ENCODE measurements at regions not wholly inside any gene's neighbourhood (a gene's known extent, or its start where the extent isn't known, plus 50 kb on each side); places are given as distances from the start of the nearest gene placed in this dataset.
"Not testable (repeated sequence)": the region's sequence is repeated elsewhere in the genome, so short reads cannot be mapped to it uniquely, and the experiment has no call there.

DNA sequence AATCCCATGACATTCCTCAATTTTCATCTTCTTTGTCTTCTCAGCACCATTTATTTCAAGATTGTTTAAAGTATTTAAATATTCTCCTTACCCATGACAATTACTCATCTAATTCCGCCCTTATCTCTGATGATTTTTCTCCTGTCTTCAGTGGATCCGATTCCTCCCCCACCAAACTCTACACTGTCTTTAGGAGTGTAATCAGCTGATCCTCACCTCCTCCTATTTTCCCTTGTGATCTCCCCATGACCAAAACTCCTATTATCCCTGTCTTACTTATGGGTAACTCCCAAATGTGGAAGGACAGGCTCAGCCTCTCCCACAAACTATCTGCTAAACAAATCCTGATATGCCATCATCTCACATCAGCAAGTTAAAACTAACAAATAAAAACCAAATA lies 335.3 kb upstream of the RUNX1 start:
- Histone ChIP-seq H3K4me3 (no peak overlapping the region), H3K9me3 (no peaks in the 10 kb centered on the region), H3K27me3 (no peaks in the 10 kb centered on the region), H3K27ac (no peak overlapping the region), H3K4me1 (no peaks in the 10 kb centered on the region), H3K36me3 (no peaks in the 10 kb centered on the region)
- TF ChIP-seq EP300 (IDR thresholded peaks at IDR 0.05) (no peak), POLR2AphosphoS5 (IDR thresholded peaks at IDR 0.05) (no peak), POLR2A (IDR thresholded peaks at IDR 0.05) (no peak)
- TF ChIP-seq, protein P1, sequence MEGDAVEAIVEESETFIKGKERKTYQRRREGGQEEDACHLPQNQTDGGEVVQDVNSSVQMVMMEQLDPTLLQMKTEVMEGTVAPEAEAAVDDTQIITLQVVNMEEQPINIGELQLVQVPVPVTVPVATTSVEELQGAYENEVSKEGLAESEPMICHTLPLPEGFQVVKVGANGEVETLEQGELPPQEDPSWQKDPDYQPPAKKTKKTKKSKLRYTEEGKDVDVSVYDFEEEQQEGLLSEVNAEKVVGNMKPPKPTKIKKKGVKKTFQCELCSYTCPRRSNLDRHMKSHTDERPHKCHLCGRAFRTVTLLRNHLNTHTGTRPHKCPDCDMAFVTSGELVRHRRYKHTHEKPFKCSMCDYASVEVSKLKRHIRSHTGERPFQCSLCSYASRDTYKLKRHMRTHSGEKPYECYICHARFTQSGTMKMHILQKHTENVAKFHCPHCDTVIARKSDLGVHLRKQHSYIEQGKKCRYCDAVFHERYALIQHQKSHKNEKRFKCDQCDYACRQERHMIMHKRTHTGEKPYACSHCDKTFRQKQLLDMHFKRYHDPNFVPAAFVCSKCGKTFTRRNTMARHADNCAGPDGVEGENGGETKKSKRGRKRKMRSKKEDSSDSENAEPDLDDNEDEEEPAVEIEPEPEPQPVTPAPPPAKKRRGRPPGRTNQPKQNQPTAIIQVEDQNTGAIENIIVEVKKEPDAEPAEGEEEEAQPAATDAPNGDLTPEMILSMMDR (IDR thresholded peaks at IDR 0.05), result no peak
- DNase-seq (no peak), ATAC-seq (ENCODE audit: low FRiP score in 2 of 2) (no peak)
- 94 to 95% methylated on average over 2 of the region's 2 CpGs for WGBS, 2 donors

DNA sequence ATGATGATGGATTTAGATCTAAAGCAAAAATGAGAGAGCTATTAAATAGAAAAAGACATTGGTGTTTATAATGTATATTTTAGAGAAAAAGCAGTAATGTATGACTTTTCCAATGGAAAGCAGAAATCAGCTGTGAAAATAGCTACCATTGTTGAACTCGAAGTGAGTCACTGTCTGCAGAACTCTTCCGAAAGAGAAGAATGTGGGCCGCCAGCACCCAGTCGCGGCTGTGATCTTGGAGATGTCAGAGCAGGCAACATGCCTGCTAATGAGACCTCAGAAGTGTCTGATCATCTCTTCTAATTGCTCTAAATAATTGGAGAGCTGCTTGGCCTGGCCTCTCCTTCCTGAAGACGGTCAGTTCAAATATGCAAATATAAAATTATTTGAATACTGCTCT lies 333.6 kb upstream of the RUNX1 start:
- Histone ChIP-seq H3K4me1 (no peaks in the 10 kb centered on the region), H3K9me3 (no peaks in the 10 kb centered on the region), H3K27ac (no peak overlapping the region), H3K27me3 (no peaks in the 10 kb centered on the region), H3K36me3 (no peaks in the 10 kb centered on the region), H3K4me3 (no peak overlapping the region)
- TF ChIP-seq POLR2A (IDR thresholded peaks at IDR 0.05), result no peak
- no peak for TF ChIP-seq POLR2AphosphoS5 (IDR thresholded peaks at IDR 0.05)
- TF ChIP-seq EP300 (IDR thresholded peaks at IDR 0.05), result no peak
- TF ChIP-seq, protein P1 (IDR thresholded peaks at IDR 0.05), result no peak
- ATAC-seq (ENCODE audit: low FRiP score in 2 of 2), result no peak
- DNase-seq, result no peak
- WGBS, 2 donors, result 90 to 91% methylated on average over 6 of the region's 6 CpGs

DNA sequence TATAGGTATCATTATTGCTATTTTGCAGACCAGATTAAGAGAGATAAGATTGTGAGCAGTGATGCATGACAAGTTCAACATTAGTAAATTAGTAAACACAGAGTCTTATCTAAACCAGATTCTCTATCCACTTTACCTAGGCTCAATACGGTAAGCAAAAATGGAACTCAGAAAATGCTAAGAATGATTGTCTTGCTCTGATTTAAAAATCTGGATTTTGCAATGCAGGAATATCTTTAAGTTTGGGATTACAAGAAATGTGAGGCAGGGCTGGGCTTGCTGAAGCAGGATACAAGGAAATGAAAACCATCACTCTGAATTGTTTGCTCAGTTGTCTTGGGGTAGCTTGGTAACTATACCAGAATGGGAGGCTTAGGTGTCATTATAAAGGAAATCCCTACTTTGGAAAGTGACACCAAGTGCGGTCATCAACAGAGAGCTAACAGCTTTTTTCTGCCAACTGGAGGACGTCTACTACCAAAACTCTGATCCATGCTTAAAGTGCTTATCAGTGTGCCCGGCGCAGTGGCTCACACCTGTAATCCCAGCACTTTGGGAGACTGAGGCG lies 332.7 kb upstream of the RUNX1 start:
- Histone ChIP-seq H3K27ac (no peak overlapping the region), H3K4me1 (no peaks in the 10 kb centered on the region), H3K27me3 (no peaks in the 10 kb centered on the region), H3K9me3 (no peaks in the 10 kb centered on the region), H3K36me3 (no peaks in the 10 kb centered on the region), H3K4me3 (no peak overlapping the region)
- 88 to 89% methylated on average over 6 of the region's 6 CpGs for WGBS, 2 donors
- ATAC-seq (ENCODE audit: low FRiP score in 2 of 2) (no peak), DNase-seq (no peak)
- TF ChIP-seq, protein P1 (IDR thresholded peaks at IDR 0.05), result no peak
- TF ChIP-seq POLR2A (IDR thresholded peaks at IDR 0.05), result no peak
- no peak for TF ChIP-seq POLR2AphosphoS5 (IDR thresholded peaks at IDR 0.05)
- TF ChIP-seq EP300 (IDR thresholded peaks at IDR 0.05), result no peak

DNA sequence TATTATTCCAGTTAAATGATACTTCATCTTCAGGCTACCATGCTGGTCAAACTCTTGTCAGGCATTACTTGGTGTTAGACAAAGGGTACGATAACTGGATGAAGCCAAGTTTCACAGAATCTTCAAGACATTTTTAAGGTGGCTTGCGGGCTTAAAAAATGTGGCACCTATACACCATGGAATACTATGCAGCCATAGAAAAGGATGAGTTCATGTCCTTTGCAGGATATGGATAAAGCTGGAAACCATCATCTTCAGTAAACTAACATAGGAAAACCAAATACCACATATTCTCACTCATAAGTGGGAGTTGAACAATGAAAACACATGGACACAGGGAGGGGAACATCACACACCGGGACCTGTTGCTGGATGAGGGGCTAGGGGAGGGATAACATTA lies 331.2 kb upstream of the RUNX1 start:
- not testable (repeated sequence) for H3K27me3 ChIP-seq; H3K36me3 ChIP-seq; H3K9me3 ChIP-seq; H3K4me3 ChIP-seq; DNase-seq; ATAC-seq (ENCODE audit: low FRiP score in 2 of 2); H3K4me1 ChIP-seq; H3K27ac ChIP-seq
- 96 to 100% methylated on average over 3 of the region's 3 CpGs for WGBS, 2 donors

DNA sequence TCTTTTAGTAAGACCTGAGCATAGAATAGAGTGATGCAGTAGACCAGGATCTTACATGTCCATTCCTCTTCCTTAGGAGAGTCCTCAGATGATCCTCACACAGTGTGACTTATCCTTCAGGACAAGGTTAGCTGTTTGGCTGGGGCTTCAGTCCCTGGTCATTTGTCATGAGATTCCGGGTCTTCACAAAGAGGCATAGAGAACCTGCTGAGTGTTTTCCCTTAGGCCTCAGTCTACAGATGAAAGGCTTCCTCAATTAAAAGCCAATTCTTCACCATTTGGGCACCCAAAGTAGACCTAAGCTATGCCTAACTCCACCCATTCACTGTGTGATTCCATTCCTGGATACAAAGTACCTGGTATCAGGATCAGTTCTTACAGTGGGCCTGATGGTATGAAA lies 329.8 kb upstream of the RUNX1 start:
- no peaks in the 10 kb centered on the region for H3K9me3 ChIP-seq
- no peaks in the 10 kb centered on the region for H3K36me3 ChIP-seq
- H3K4me3 ChIP-seq, result no peak overlapping the region
- no peaks in the 10 kb centered on the region for H3K4me1 ChIP-seq
- H3K27me3 ChIP-seq, result no peaks in the 10 kb centered on the region
- DNase-seq (no peak), ATAC-seq (ENCODE audit: low FRiP score in 2 of 2) (no peak)
- WGBS, 2 donors, result 83 to 93% methylated on average over 1 of the region's 1 CpG
- TF ChIP-seq POLR2A (IDR thresholded peaks at IDR 0.05), result no peak
- TF ChIP-seq, protein P1 (IDR thresholded peaks at IDR 0.05), result no peak
- no peak for TF ChIP-seq POLR2AphosphoS5 (IDR thresholded peaks at IDR 0.05)
- no peak overlapping the region for H3K27ac ChIP-seq

Measured in upper lobe of left lung (tissue), 6 donors.